ENCODE measurements at regions not wholly inside any gene's neighbourhood (a gene's known extent, or its start where the extent isn't known, plus 50 kb on each side); places are given as distances from the start of the nearest gene placed in this dataset.
"Not testable (repeated sequence)": the region's sequence is repeated elsewhere in the genome, so short reads cannot be mapped to it uniquely, and the experiment has no call there.

DNA sequence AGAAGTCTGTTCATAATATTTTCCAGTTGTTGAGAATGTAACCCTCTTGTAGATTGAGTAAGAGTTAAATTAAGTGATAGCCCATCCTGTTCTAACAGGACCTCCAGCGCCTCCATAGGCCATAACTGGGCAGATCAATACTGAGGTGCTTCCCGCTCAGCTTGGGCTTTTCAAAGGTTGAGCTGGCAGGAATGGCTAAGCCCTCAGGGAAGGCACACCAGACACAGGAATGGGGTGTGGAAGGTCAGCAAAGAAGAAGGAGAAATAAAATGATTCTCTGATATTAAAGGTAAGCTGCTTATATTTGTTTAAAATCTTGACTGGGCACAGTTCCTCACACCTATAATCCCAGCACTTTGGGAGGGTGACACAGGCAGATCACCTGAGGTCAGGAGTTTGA is 737.8 kb upstream of the TPTE start:
- TF ChIP-seq, protein P1, sequence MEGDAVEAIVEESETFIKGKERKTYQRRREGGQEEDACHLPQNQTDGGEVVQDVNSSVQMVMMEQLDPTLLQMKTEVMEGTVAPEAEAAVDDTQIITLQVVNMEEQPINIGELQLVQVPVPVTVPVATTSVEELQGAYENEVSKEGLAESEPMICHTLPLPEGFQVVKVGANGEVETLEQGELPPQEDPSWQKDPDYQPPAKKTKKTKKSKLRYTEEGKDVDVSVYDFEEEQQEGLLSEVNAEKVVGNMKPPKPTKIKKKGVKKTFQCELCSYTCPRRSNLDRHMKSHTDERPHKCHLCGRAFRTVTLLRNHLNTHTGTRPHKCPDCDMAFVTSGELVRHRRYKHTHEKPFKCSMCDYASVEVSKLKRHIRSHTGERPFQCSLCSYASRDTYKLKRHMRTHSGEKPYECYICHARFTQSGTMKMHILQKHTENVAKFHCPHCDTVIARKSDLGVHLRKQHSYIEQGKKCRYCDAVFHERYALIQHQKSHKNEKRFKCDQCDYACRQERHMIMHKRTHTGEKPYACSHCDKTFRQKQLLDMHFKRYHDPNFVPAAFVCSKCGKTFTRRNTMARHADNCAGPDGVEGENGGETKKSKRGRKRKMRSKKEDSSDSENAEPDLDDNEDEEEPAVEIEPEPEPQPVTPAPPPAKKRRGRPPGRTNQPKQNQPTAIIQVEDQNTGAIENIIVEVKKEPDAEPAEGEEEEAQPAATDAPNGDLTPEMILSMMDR (IDR thresholded peaks at IDR 0.05), result not testable (repeated sequence)
- TF ChIP-seq POLR2AphosphoS5, POLR2A, EP300 (IDR thresholded peaks at IDR 0.05): not testable (repeated sequence)

All from stomach (tissue), 4 donors.